GM10248 (cell line): ENCODE measurements at regions not wholly inside any gene's neighbourhood (a gene's known extent, or its start where the extent isn't known, plus 50 kb on each side); places are given as distances from the start of the nearest gene placed in this dataset.

Experiments used
- CTCF ChIA-PET: fragments of 300-600 bp; sonication (Branson Sonifier 250); formaldehyde crosslinking; extraction: SDS; loops from one replicate; lab custom pipeline; 2021; ENCODE audit warnings: antibody characterized with exemption; lab: Yijun Ruan, JAX
- POLR2A ChIA-PET: fragments of 350-650 bp; sonication (Branson Sonifier 250); formaldehyde crosslinking; extraction: SDS; loops from one replicate; lab custom pipeline; 2020; ENCODE audit warnings: antibody characterized with exemption; lab: Yijun Ruan, JAX
- DNase-seq: peaks from one replicate; pipeline ENCODE4 v3.0.0; 2012; ENCODE audit errors: extremely low spot score
- TF ChIP-seq, protein P1 (sequence below): IDR thresholded peaks from 2 replicates; pipeline ENCODE4 v1.5.1; 2012; ENCODE audit warnings: mild to moderate bottlenecking, low read depth; ENCODE audit errors: extremely low read depth, missing control alignments, control extremely low read depth

DNA sequence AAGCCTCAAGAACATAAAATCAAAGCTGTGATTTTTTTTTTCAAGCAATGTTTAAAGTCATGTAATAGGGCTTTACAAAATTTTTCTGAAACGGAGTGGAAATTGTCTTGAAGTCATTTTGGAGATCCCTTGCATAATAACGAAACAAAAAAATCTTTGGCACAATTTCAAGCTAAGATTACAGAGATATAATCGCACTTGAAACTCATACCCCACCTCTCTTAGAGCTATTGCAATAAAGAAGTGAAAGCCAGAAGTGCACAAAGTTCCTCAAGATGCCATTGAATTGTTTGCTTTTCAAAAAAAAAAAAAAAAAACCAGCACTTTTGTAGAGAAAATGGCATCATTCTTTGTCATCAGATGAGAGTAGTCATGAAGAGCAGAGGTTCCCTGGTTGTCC is 152.3 kb downstream of the PAX3 start:
- TF ChIP-seq, protein P1, sequence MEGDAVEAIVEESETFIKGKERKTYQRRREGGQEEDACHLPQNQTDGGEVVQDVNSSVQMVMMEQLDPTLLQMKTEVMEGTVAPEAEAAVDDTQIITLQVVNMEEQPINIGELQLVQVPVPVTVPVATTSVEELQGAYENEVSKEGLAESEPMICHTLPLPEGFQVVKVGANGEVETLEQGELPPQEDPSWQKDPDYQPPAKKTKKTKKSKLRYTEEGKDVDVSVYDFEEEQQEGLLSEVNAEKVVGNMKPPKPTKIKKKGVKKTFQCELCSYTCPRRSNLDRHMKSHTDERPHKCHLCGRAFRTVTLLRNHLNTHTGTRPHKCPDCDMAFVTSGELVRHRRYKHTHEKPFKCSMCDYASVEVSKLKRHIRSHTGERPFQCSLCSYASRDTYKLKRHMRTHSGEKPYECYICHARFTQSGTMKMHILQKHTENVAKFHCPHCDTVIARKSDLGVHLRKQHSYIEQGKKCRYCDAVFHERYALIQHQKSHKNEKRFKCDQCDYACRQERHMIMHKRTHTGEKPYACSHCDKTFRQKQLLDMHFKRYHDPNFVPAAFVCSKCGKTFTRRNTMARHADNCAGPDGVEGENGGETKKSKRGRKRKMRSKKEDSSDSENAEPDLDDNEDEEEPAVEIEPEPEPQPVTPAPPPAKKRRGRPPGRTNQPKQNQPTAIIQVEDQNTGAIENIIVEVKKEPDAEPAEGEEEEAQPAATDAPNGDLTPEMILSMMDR: no peak
- ChIA-PET POLR2A (no interaction called here), CTCF (no interaction called here)
- no peak for DNase-seq

DNA sequence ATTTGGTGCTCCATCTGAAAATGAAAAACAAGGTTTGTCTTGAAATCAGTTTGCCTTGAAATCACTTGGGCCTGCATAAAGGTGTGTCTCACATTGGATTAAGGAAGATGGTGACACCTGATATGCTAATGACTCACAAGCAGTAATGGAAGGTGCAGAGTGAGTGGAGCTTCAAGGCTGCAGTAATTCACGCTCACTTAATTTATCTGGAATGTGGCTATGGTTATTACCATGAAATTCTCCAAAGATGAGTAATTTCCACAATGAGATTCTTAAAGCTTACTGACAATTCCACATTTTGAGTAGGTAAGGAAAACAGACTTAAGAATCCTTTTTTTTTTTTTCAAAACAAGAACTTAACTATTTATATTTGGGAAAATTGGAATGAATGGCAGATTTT is 156.8 kb downstream of the PAX3 start:
- DNase-seq: no peak
- ChIA-PET CTCF (no interaction called here), POLR2A (no interaction called here)

DNA sequence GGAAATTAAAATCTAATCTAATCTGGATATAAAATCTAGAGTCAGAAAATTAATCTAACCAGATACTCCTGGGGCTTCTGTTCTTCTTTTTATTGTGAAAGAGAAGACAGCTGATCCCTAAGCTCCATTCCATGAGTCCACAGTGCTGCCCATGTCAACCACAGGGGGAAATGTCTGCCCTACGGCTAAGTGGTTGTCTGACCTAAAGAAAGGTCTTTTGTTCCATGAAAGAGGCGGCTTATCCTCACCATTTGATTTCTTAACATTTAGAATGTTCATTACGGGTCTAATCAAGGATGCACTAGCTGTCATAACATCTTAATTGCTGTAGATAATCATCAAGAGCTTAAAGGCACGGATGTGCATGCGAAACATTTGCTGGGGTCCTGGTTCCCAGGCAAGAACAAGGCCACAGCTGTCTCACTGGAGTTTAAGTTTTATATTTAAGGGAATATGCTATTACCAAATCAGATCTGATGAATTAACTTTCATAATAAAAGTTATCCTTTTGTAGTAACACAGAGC is 162.6 kb downstream of the PAX3 start:
- TF ChIP-seq, protein P1: no peak
- no peak for DNase-seq
- ChIA-PET POLR2A (interaction anchor here (0.6 kb wide), 1 partner anchor 61 kb away, joined by 3 read pairs; no protein-coding TSS in a partner anchor), CTCF (no interaction called here)

More for the DNA sequence above, 156.8 kb downstream of the PAX3 start:
- TF ChIP-seq, protein P1: no peak

DNA sequence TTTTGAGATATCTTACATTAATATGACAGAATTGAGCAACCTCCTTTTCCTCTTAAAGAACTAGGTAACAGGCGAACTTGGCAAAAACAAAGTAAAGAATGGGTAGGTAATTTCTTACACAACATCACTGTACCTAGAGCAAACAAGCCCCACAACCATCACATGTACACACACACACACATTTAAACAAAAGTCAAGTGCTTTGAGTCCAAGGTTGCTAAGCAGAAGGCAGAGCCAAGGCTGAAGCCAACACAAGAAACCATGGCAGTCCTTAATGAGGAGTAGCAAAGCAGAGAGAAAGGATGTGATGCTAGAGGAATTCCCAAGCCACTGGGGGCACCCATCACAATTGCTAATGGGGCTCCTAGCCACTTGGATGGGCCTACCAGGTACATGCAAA is 164.1 kb downstream of the PAX3 start:
- CTCF ChIA-PET: no interaction called here
- TF ChIP-seq, protein P1: no peak
- DNase-seq: no peak
- POLR2A ChIA-PET: no interaction called here

DNA sequence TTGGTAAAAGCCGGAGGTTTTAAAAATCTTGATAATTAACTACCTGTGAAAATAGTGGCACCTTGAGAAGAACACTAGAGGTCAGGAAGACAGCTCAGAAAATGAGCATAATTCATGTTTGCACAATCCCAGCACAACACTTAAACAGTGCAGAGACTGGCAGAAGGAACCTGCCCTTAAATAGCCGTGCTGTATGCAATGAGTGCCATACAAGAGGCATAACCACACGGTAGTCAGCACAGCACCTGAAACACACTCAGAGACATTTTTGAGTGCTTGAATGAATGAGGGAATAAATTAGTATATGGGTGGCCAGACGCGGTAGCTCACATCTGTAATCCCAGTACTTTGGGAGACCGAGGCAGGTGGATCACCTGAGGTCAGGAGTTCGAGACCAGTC is 164.9 kb downstream of the PAX3 start:
- CTCF ChIA-PET: no interaction called here
- POLR2A ChIA-PET: no interaction called here
- no peak for DNase-seq
- TF ChIP-seq, protein P1: no peak

DNA sequence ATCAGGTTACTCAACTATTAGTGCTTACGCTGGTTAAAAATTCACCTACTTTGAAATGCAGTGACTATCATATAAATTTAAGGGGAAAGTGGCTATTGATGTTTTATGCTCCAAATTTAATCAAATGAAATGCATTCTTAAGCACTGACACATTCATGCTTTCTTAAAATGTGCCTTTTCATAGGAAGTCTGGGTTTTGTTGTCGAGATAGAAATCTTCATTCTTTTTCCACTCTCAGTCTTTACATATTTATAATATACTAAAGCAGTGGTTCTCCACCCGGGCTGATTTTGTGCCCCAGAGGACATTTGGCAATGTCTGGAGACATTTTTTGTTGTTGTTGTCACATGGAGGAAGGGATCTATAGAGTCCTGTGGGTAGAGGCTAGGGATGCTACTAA is 167.9 kb downstream of the PAX3 start:
- POLR2A ChIA-PET: no interaction called here
- CTCF ChIA-PET: no interaction called here
- TF ChIP-seq, protein P1: no peak
- DNase-seq: no peak
